Uterus (tissue), 3 donors: ENCODE measurements at regions not wholly inside any gene's neighbourhood (a gene's known extent, or its start where the extent isn't known, plus 50 kb on each side); places are given as distances from the start of the nearest gene placed in this dataset.

ENCODE experiments used
- DNase-seq, 2 donors: peaks; one replicate each; pipeline ENCODE4 v3.0.0-alpha.2; 2019 to 2020
- H3K27ac ChIP-seq, 2 donors: fragments of 200-600 bp; sonication (generic); 1 replicate in 1 of 2; 2 replicates in 1 of 2; pipeline ENCODE4 v1.5.1; 2016 to 2018
- H3K27me3 ChIP-seq, 2 donors: fragments of 200-600 bp; sonication (generic); one replicate each; pipeline ENCODE4 v1.5.1; 2018 to 2019; ENCODE audit warnings: control low read depth in 1 of 2
- H3K36me3 ChIP-seq, 2 donors: fragments of 200-600 bp; sonication (generic); one replicate each; pipeline ENCODE4 v1.5.1; 2019; ENCODE audit warnings: control low read depth in 1 of 2
- H3K4me1 ChIP-seq, 2 donors: fragments of 200-600 bp; sonication (generic); one replicate each; pipeline ENCODE4 v1.5.1; 2018 to 2019; ENCODE audit warnings: control low read depth in 1 of 2
- H3K4me3 ChIP-seq, 2 donors: fragments of 200-600 bp; sonication (generic); 1 replicate in 1 of 2; 2 replicates in 1 of 2; pipeline ENCODE4 v1.5.1; 2018 to 2019; ENCODE audit warnings: mild to moderate bottlenecking in 1 of 2
- H3K9me3 ChIP-seq, 2 donors: fragments of 200-600 bp; sonication (generic); one replicate each; pipeline ENCODE4 v1.5.1; 2019; ENCODE audit warnings: control low read depth in 1 of 2
- CTCF ChIP-seq, 4 experiments: fragments of 200-600 bp in 2 of 4; fragments of 450-650 bp in 2 of 4; sonication (generic) in 2 of 4; IDR thresholded peaks; one replicate each; pipeline ENCODE4 v1.5.1; 2016 to 2019; ENCODE audit warnings: antibody characterized with exemption in 4 of 4, mild to moderate bottlenecking in 2 of 4, moderate library complexity in 1 of 4
- POLR2A ChIP-seq, 2 donors: fragments of 450-650 bp; IDR thresholded peaks; one replicate each; pipeline ENCODE4 v1.6.1; 2016; ENCODE audit warnings: antibody characterized with exemption in 2 of 2, mild to moderate bottlenecking in 1 of 2, moderate library complexity in 1 of 2
- intact Hi-C: fragments of 100-400 bp; cut with DNase I; formaldehyde crosslinking; loops from one replicate; pipeline ENCODE4 v1.15.1; 2023; ENCODE audit warnings: low total_unique reads
- donor health status: DM: yes; HTN: yes; CAD: no.

GRCh38 chr10:28774051-28774995, 97.0 kb downstream of the BAMBI start:
- H3K4me3 ChIP-seq = no peak overlapping the region
- intact Hi-C loops = no loop called here
- TF ChIP-seq CTCF (IDR thresholded peaks at IDR 0.05) (no peak), POLR2A (IDR thresholded peaks at IDR 0.05) (no peak)
- H3K27ac ChIP-seq = no peak overlapping the region
- no peaks in the 10 kb centered on the region for H3K27me3 ChIP-seq
- DNase-seq = no peak
- H3K36me3 ChIP-seq = no peaks in the 10 kb centered on the region
- no peaks in the 10 kb centered on the region for H3K9me3 ChIP-seq
- no peaks in the 10 kb centered on the region for H3K4me1 ChIP-seq

- TF ChIP-seq CTCF (IDR thresholded peaks at IDR 0.05) (no peak), POLR2A (IDR thresholded peaks at IDR 0.05) (no peak)
These were observed 98.5 kb downstream of the BAMBI start for GRCh38 chr10:28775773-28776172.

GRCh38 chr10:28776519-28776918, 99.2 kb downstream of the BAMBI start:
- Histone ChIP-seq H3K27me3 (no peaks in the 10 kb centered on the region), H3K9me3 (no peaks in the 10 kb centered on the region), H3K4me3 (no peak overlapping the region), H3K27ac (no peak overlapping the region), H3K4me1 (no peaks in the 10 kb centered on the region), H3K36me3 (no peaks in the 10 kb centered on the region)
- intact Hi-C loops = no loop called here
- no peak for DNase-seq
- TF ChIP-seq CTCF (IDR thresholded peaks at IDR 0.05) (no peak), POLR2A (IDR thresholded peaks at IDR 0.05) (no peak)

More at GRCh38 chr10:28775773-28776172, 98.5 kb downstream of the BAMBI start:
- Histone ChIP-seq H3K36me3 (no peaks in the 10 kb centered on the region), H3K4me3 (no peak overlapping the region), H3K9me3 (no peaks in the 10 kb centered on the region), H3K27ac (no peak overlapping the region), H3K27me3 (no peaks in the 10 kb centered on the region), H3K4me1 (no peaks in the 10 kb centered on the region)
- no peak for DNase-seq
- intact Hi-C loops = no loop called here

- H3K4me3 ChIP-seq = no peak overlapping the region
- H3K36me3 ChIP-seq = no peaks in the 10 kb centered on the region
- H3K4me1 ChIP-seq = no peaks in the 10 kb centered on the region
- no peaks in the 10 kb centered on the region for H3K9me3 ChIP-seq
- H3K27me3 ChIP-seq = no peaks in the 10 kb centered on the region
- no peak overlapping the region for H3K27ac ChIP-seq
- TF ChIP-seq POLR2A (IDR thresholded peaks at IDR 0.05) (no peak), CTCF (IDR thresholded peaks at IDR 0.05) (no peak)
- no peak for DNase-seq
- intact Hi-C loops = no loop called here
These were observed 100.6 kb downstream of the BAMBI start for GRCh38 chr10:28777911-28778310.

- Histone ChIP-seq H3K36me3 (no peaks in the 10 kb centered on the region), H3K27me3 (no peaks in the 10 kb centered on the region), H3K4me3 (no peak overlapping the region), H3K9me3 (no peaks in the 10 kb centered on the region), H3K27ac (no peak overlapping the region), H3K4me1 (no peaks in the 10 kb centered on the region)
- intact Hi-C loops = no loop called here
- no peak for DNase-seq
- TF ChIP-seq CTCF (IDR thresholded peaks at IDR 0.05) = no peak
- no peak for TF ChIP-seq POLR2A (IDR thresholded peaks at IDR 0.05)
These were observed 101.2 kb downstream of the BAMBI start for GRCh38 chr10:28778524-28778923.
